Activated gamma-delta T cell treated with Interleukin-2 at 50 U/mL for 16 hours (primary cell): ENCODE measurements at regions not wholly inside any gene's neighbourhood (a gene's known extent, or its start where the extent isn't known, plus 50 kb on each side); places are given as distances from the start of the nearest gene placed in this dataset.

Experiments
- DNase-seq: peaks from one replicate; pipeline ENCODE4 v3.0.0-alpha.2; 2020

- DNase-seq = no peak
These were observed 209.8 kb upstream of the RAG2 start for GRCh38 chr11:36807871-36808270.

- DNase-seq = no peak
These were observed 205.0 kb upstream of the RAG2 start for GRCh38 chr11:36803084-36803483.

- DNase-seq = no peak
These were observed 195.2 kb upstream of the RAG2 start for GRCh38 chr11:36792996-36793914.

- DNase-seq = no peak
These were observed 193.9 kb upstream of the RAG2 start for GRCh38 chr11:36791957-36792356.

- DNase-seq = no peak
These were observed 192.5 kb upstream of the RAG2 start for GRCh38 chr11:36790526-36790925.

GRCh38 chr11:36783808-36784207 lies 185.8 kb upstream of the RAG2 start:
- no peak for DNase-seq

- DNase-seq = no peak
These were observed 181.8 kb upstream of the RAG2 start for GRCh38 chr11:36779791-36780190.

- DNase-seq = no peak
These were observed 179.3 kb upstream of the RAG2 start for GRCh38 chr11:36777311-36777710.

- DNase-seq = no peak
These were observed 177.7 kb upstream of the RAG2 start for GRCh38 chr11:36775756-36776155.

- DNase-seq = no peak
These were observed 177.1 kb upstream of the RAG2 start for GRCh38 chr11:36775130-36775529.

- no peak for DNase-seq
These were observed 176.6 kb upstream of the RAG2 start for GRCh38 chr11:36774603-36775002.

GRCh38 chr11:36763187-36763586 lies 165.2 kb upstream of the RAG2 start:
- DNase-seq = no peak

- no peak for DNase-seq
These were observed 159.0 kb upstream of the RAG2 start for GRCh38 chr11:36757075-36757474.

GRCh38 chr11:36753960-36754359 lies 155.9 kb upstream of the RAG2 start:
- no peak for DNase-seq

- no peak for DNase-seq
These were observed 154.0 kb upstream of the RAG2 start for GRCh38 chr11:36751996-36752395.

- DNase-seq = no peak
These were observed 153.3 kb upstream of the RAG2 start for GRCh38 chr11:36751335-36751781.

GRCh38 chr11:36750349-36750748 lies 152.3 kb upstream of the RAG2 start:
- no peak for DNase-seq

GRCh38 chr11:36748836-36749235 lies 150.8 kb upstream of the RAG2 start:
- DNase-seq = no peak

GRCh38 chr11:36746886-36747710 lies 149.1 kb upstream of the RAG2 start:
- peak; percentile 77 for DNase-seq

- DNase-seq = peak; percentile 55
These were observed 146.5 kb upstream of the RAG2 start for GRCh38 chr11:36744375-36745168.

- no peak for DNase-seq
These were observed 145.0 kb upstream of the RAG2 start for GRCh38 chr11:36743039-36743438.

- no peak for DNase-seq
These were observed 143.5 kb upstream of the RAG2 start for GRCh38 chr11:36741515-36741914.

GRCh38 chr11:36738292-36738861 lies 140.3 kb upstream of the RAG2 start:
- DNase-seq = no peak
